HG03066 (cell line): ENCODE measurements at regions not wholly inside any gene's neighbourhood (a gene's known extent, or its start where the extent isn't known, plus 50 kb on each side); places are given as distances from the start of the nearest gene placed in this dataset.

Experiments used
- ATAC-seq: cut with Tn5 transposase; IDR thresholded peaks from one replicate; pipeline ENCODE4 v1.9.1; 2021; ENCODE audit warnings: low read depth; ENCODE audit not compliant: unreplicated experiment

DNA sequence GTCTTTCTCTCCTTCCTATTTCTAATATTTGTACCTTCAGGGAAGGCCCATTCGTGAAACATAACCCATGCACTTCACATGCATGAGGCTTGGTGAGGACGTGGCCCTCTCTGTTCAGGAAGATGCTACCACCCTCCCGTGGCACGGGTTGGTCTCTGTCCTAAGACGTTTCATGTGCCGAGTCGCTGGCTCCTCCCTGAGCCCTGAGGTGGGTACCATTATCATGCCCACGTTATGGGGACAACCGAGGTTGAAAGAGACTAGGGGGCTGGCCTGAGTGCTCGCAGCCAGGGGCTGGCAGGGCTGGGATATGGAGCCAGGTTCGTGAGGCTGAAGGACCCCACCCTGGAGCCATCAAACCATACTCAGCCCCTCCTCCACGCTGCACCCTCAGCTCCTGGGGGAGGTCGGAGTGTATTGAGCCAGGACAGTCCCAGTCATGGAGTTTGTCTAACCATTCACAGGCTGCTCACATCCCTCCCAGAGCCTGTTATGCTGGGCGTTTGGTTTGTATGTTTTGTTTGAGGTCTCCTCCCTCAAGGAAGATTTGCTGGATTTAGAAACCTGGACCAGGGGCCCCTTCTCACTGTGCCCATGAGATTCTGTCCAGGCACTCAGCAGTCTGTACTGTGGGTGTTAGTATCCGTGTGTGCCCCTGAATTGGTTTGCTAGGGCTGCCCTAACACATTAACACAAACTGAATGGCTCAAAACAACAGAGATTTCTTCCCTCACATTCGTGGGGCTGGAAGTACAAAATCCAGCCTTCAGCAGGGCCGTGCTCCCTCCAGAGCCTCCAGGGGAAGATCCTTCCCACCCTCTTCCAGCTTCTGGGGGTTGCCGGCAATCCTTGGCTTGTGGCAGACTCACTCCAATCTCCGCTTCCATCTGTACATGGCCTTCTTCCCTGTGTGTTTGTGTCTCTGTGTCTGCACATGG is 88.3 kb downstream of the ANKRD60 start:
- no peak for ATAC-seq

DNA sequence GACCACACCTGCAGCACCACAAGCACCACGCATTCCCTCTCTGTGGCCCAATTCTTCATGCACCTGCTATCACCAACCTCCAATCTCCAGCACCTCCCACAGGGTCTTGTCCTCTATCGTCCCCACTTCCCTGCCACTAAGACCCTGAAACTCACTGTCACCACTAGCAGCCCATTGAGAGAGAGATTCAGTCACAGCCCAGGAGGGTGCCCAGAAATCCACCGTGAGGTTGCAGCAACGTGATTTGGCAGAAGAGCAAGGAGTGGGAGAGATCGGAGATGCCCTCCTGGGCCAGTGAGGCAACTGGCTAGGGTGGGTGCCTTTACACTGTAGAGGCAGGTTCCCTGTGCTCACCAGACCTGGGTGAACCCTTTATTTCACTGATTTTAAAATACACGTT is 90.1 kb downstream of the ANKRD60 start:
- no peak for ATAC-seq

DNA sequence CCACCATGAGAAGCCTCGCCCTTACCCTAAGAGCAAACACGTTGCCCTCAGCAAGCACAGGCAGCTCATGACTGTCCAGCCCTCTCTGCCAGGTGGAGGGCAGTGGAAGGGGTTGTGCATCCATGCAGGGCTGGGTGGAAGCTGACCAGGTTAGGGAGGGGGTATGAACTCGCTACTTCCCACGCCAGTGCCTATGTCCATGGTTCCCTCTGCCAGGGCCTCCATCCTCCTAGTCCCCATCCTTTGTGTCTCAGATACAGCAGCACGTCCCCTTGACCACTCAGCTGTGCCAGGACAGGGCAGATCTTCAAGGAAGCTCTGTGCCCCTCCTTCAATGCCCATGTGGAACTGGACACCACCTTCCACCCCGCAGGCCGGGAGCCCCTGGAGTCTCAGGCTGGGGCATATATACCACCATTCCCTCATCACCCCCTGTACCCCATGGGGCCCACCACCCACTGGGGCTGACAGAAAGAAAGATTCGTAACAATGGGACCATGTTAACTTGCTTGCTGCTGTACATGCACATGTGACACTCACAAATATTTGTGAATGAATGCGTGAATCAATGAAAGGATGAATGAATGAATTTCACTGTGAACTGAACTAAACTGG is 90.7 kb downstream of the ANKRD60 start:
- no peak for ATAC-seq

DNA sequence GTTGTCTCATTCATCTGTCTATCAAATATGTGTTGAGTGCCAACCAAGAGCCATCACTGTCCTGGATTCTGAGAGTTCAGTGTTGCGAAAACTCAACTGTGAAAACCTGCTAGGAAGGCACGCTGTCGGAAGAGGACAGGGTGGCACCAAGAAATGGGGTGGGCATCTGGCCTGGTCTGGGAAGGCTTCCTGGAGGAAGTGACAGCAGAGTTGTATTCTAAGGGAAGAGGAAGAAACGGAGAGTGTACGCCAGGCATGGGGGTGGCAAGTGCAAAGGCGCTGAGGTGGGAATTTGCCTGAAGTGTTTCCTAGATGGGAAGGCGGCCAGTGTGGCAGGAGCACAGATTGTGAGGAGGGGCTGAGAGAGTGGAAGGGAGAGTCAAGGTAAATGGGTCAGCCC is 91.2 kb downstream of the ANKRD60 start:
- no peak for ATAC-seq

DNA sequence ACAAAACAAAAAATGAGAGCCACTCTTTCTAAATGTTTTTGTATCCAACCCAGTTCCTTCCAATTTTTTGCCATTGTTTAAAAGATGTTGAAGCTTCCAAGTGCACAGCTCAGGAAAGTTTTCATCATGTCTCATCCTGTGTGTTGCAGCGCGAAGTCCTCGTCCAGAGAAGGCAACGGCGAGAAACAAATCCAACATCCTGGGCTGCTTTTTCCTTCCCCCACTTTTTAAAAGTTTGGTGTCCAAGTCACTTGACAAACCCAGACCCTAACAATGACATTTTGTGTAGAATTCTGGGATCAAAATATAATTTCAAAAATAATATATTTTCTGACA is 92.3 kb downstream of the ANKRD60 start:
- no peak for ATAC-seq

DNA sequence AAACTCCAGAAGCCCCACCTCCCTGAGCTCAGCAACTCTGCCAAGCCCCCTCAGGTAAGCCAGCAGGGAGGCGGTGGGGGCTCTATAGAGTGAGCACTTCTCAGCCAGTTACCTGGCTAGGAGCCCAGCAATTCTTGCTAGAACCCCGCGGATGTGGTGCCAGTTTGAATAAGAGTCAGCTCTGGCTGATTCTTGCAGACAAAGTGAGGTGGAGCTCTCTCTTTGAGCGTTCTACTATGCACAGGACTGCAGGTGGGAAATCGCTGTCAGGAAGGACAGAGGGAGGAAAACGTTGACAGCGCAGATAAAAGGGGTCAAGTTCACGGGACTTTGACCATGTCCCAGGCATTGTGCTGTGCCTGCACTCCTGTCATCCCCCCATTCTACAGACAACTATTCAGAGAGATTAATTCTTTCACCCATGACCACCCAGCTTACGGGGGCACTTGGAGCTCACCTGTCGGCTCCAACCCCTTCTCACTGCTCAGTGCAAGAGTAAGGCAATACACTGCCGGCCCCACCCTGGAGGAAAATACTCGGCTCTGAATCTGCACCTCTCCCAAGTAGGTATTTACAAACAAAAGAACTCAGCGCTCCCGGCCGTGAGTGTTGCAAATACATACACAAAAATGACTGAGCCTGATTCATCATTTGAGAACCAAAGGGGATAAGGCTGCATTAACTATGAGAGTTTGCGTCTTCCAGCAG is 92.9 kb downstream of the ANKRD60 start:
- ATAC-seq: no peak

DNA sequence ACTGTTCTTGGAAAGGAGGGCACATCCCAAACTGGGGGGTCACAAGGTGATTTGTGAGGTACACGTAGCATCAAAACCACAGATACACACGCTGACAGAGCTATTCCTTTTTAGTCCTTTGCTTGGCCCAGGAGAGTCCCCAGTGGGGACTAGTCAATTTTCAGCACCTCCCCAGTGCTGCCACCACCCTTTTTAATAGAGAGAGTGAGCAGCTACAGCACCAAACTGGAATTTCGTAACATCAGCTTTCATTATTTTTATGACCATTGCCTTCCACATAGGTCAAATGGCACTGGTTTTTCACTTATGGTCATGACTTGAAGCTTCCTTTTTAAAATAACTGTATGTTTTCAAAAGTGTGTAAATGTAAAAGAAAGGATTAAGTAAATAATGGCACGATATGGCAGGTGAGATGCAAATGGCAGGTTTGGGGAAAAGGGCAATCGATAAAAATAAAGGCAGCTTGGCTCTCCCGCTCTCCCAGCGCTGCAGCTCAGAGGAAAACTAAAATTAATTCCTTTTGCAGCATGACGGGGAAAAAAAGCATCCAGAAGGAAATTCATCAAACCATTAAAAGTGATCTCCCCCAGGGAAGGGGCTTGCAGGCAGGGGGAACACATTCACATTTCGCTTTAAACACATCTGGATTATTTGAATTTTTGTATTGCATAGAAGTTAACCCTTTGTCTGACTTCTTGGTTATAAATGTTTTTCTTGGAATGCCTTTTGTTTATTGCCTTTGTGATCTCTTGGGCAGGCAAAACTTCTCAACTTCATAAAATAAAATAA is 95.2 kb downstream of the ANKRD60 start:
- no peak for ATAC-seq

DNA sequence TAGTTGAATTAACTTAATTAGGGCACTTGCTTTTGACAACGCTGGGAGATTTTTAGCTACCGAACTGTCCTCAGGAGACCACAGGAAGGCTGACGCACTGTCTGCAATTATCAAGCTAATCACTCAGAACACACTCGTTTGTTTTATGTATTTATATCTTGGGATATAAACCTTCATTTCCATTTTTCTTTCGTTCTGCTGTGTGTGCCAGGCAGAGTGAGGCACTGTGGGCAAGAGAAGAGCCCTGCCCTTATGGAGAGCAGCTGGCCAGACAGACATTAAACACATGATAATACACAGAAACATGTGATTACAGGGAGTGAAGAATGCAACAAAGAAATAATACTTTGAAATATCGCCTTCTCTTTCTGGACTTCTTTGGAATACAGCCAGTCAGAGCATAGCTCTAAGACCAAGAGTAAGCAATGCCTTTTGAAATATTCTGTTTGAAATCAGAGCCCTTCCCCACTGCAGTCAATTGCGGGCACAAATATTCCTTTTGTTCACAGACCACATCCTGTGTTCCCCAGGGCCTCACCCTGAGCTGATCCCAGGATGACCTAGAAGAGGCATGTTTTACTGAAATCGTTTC is 96.8 kb downstream of the ANKRD60 start:
- no peak for ATAC-seq

DNA sequence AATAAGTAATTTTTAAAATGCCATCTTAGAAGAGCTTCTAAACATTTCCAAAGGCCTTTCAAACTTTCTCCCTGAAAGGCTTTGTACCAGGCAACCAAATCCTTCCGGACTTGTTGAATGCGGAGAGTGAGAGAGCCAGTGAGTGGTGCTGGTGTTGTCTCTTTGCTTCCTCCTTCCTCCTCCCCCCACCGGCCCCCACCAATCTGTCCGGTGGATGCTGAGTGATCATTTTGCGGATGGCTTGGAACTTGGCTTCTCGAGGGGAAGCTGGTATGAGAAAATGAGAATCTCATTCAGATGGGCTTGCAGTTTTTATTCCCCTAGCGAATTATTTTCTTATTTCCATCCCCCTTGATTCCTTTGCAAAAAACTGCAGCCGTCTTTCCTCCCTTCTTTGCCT is 97.3 kb downstream of the ANKRD60 start:
- no peak for ATAC-seq

DNA sequence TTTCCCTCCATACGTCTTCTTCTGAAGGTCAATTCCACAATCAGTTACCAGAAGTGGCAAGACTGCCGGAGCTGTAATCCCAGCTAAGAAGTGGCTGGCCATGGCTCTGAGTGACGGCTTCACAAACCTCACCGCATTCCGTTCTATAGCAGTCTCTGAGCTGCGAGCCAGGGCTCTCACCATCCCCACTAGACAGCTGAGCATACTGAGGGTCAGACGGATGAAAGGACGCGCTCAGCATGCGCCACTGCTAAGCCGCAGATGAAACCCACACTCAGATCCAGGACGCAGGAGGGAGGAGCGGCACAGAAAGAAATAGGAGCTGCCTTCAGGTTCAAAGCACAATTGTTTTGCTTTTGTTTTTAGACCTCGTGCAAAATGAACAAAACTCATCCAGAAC is 97.9 kb downstream of the ANKRD60 start:
- ATAC-seq: no peak

DNA sequence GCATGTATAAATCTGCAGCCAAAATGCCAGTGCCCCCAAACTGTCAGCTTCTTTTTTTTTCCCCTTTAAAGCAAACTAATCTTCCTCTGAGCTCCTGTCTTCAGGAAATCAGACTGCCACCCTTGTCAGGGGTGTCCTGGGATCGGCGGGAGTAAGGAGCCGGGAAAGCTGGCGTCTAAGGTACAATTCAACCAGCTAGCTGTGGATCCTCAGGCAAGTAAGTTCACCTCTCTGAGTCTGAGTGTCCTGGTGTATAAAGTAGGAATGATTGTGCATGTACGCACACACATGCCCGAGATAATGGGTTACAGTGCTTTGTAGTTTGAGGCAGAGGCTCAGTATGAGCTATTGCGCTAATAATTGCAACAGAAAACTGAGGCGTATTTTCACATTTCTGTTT is 98.3 kb downstream of the ANKRD60 start:
- ATAC-seq: no peak

DNA sequence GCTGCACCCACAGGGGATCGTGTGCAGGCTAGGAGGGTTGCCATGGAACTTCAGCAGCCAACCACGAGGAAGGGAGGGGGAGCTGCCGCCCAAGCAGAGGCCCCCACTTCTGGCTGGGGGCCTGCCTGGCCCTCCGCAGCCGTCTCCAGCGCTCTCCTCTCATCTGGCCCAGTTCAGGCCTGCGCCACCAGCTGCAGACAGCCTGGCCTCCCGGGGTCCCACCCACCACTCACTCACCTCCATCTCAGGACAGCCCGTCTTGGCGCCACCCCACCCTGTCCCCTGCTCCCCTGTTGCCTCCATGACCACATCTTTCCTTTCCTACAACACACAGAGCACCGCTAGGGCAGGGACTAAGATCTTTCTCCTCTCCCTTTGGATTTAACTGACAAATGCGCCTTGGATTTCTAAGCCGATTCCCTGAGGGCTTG is 98.7 kb downstream of the ANKRD60 start:
- no peak for ATAC-seq

DNA sequence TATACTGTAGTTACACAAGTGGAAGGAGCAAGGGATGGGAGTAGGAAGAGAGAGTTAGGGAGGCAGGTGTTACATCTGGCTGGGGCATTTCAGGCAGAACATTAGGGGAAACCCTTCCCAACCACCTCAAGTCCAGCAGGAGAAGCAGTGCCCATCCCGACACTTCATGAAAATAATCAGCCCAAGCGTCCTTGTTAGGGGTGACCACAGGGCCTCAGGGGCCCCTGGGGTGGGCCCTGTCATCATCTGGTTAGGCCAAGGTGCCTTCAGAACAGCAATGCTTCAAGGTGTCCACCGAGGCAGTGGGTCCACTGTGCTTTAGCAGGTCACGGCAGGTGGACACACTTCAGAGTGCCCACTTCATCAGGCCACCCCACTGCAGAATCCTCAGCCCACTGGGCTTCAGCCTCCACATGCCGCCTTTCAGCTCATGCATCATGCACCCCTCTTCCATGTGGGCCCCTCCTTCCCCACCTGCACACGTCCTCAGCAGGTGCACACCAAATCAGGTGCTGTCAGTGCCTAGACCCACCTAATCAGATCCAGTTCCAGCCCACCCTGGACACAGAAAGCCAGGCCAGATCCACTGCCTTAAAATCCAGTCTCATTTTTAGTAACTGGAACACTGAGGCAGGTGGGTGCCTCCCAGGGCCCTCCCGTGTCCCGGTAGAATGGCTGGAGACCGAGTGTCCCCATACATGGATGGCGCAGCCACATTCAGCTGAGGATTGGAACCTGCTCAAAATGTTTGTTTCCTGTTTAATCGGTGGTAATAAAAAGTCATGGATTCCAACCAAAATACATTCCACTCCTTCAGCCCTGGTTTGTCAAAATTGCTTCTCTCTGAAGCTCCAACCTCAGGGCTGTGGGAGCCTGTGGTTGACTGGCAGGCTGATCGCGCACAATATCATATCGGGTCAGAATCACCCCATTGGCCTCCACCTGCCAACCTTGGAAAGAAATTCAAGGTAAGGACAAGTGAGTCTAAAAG is 99.5 kb downstream of the ANKRD60 start:
- ATAC-seq: no peak

DNA sequence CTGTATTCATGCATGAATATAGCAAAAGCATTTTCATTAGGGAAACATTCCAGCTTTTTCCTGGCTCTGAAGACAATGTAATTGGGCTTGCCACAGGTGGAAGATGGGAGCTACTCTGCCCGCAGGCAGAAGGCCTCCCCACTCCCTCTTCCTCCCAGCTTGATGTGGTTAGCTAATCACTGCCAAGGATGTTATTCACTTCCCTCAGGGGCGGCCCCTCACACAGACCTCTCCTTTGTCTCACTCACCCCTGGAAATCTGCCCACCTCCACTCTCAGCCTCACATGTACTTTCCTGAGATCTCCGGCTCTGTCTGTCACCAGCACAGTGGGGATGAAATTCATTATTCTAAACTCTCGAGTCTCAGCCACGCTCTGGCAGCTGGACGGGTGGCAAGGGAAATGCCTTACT is 100.7 kb downstream of the ANKRD60 start:
- ATAC-seq: no peak

DNA sequence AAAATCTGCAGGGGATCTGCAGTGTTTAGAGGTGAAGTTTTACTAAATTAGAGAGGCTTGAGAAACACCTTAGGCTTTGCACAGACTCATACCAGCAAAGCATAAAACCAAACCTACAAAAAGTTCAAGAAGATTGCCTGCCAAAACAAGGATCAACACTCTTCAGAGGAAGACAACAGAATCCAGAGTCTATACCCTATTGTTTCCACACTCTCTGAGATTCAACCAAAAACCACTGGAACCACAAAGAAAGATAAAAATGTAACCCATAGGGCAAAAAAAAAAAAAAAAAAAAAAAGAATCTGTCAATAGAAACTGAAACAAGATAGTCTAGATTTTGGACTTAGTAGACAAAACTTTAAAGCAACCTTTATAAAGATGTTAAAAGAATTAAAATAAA is 102.7 kb downstream of the ANKRD60 start:
- no peak for ATAC-seq

DNA sequence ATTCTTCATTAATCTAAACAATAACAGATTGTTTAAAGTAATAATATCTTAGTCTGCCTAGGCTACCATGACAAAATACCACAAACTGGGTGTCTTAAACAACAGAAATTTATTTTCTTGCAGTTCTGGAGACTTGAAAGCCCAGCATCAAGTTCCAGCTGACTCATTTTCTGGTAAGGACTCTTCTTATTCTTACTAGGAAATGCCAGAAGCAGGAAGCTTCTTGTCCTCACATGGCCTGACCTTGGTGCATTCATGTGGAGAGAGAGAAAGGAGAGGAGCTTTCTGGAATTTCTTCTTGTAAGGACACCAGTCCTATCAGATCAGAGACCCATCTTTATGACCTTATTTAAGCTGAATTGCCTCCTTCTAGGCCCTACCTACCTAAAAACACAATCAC is 110.5 kb downstream of the ANKRD60 start:
- ATAC-seq: no peak

DNA sequence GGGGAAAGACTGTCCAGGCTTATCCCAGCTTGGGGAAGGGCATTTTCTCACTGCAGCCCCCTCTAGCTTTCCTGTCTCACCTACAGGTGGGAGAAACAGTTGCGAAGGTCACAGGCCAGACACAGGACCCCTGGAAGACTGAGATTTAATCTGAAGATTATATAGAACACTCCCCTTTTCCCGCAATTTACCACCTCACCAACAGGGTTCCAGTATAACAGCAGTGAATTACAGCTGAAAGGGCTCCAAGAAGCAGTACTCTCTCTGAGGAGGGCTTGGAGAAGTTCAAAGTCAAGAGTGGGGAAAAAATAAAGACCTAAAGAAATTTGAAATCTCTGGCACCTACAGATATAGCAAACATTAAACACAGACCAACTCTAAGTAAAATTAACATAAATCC is 111.9 kb downstream of the ANKRD60 start:
- ATAC-seq: no peak

DNA sequence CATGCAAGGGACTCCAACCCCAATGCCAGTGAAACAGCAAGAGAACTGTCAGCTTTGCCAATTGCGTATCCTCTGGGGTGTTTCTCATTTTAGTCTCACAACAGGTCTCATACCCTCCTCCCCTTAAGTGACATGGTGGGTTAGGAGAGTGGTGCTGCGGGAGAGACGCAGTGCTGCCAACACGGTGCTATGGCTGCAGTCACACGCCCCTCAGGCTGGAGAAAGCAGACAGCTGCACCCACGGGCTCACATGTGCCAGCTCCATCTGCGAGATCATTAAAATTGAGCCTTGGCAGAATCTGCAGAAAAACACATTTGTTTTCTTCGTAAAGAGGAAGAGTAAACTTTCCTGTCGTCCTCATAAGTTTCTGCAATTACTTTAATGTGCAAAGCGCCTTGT is 114.7 kb downstream of the ANKRD60 start:
- no peak for ATAC-seq
